Inferior parietal cortex (tissue), 1 donor: ENCODE measurements at regions not wholly inside any gene's neighbourhood (a gene's known extent, or its start where the extent isn't known, plus 50 kb on each side); places are given as distances from the start of the nearest gene placed in this dataset.

Source experiments
- DNase-seq: peaks from one replicate; pipeline ENCODE4 v3.0.0-alpha.2; 2016; ENCODE audit errors: extremely low spot score

- no peak for DNase-seq
Measured at GRCh38 chr9:10674586-10674985, 61.8 kb upstream of the PTPRD start.

GRCh38 chr9:10678010-10678409 is 65.2 kb upstream of the PTPRD start:
- no peak for DNase-seq

- DNase-seq, result no peak
Measured at GRCh38 chr9:10678790-10679189, 66.0 kb upstream of the PTPRD start.

- DNase-seq, result no peak
Measured at GRCh38 chr9:10686943-10687342, 74.1 kb upstream of the PTPRD start.

GRCh38 chr9:10690546-10690945 is 77.7 kb upstream of the PTPRD start:
- no peak for DNase-seq

- DNase-seq, result no peak
Measured at GRCh38 chr9:10697044-10697443, 84.2 kb upstream of the PTPRD start.

GRCh38 chr9:10700291-10700690 is 87.5 kb upstream of the PTPRD start:
- no peak for DNase-seq

GRCh38 chr9:10700915-10701314 is 88.1 kb upstream of the PTPRD start:
- DNase-seq, result no peak

- DNase-seq, result no peak
Measured at GRCh38 chr9:10701906-10702305, 89.1 kb upstream of the PTPRD start.

- DNase-seq, result no peak
Measured at GRCh38 chr9:10703139-10703538, 90.3 kb upstream of the PTPRD start.

GRCh38 chr9:10704720-10705119 is 91.9 kb upstream of the PTPRD start:
- DNase-seq, result no peak

- no peak for DNase-seq
Measured at GRCh38 chr9:10705383-10705782, 92.6 kb upstream of the PTPRD start.

- no peak for DNase-seq
Measured at GRCh38 chr9:10706788-10707187, 94.0 kb upstream of the PTPRD start.

- no peak for DNase-seq
Measured at GRCh38 chr9:10721301-10721700, 108.5 kb upstream of the PTPRD start.

GRCh38 chr9:10729213-10729612 is 116.4 kb upstream of the PTPRD start:
- DNase-seq, result no peak

- no peak for DNase-seq
Measured at GRCh38 chr9:10744669-10745068, 131.9 kb upstream of the PTPRD start.

GRCh38 chr9:10753474-10753873 is 140.7 kb upstream of the PTPRD start:
- no peak for DNase-seq

- no peak for DNase-seq
Measured at GRCh38 chr9:10764481-10764880, 151.7 kb upstream of the PTPRD start.

- DNase-seq, result no peak
Measured at GRCh38 chr9:10773136-10773535, 160.3 kb upstream of the PTPRD start.

GRCh38 chr9:10774051-10774450 is 161.2 kb upstream of the PTPRD start:
- peak; percentile 26 for DNase-seq

GRCh38 chr9:10785255-10785654 is 172.5 kb upstream of the PTPRD start:
- DNase-seq, result no peak

- no peak for DNase-seq
Measured at GRCh38 chr9:10793306-10793705, 180.5 kb upstream of the PTPRD start.

- DNase-seq, result no peak
Measured at GRCh38 chr9:10804486-10804885, 191.7 kb upstream of the PTPRD start.

GRCh38 chr9:10806868-10807267 is 194.1 kb upstream of the PTPRD start:
- DNase-seq, result no peak

- no peak for DNase-seq
Measured at GRCh38 chr9:10818206-10818605, 205.4 kb upstream of the PTPRD start.
